NCI-H1048 (cell line): ENCODE measurements at regions not wholly inside any gene's neighbourhood (a gene's known extent, or its start where the extent isn't known, plus 50 kb on each side); places are given as distances from the start of the nearest gene placed in this dataset.

Source experiments
- DNase-seq: peaks from one replicate; lab custom pipeline; 2025; lab: John Stamatoyannopoulos, UW

GRCh38 chr17:56096026-56096810 lies 57.1 kb upstream of the ANKFN1 start:
- DNase-seq, result peak; percentile 72

- DNase-seq, result no peak
Observed at GRCh38 chr17:56098746-56099145, 54.5 kb upstream of the ANKFN1 start.

GRCh38 chr17:56099649-56100048 lies 53.6 kb upstream of the ANKFN1 start:
- no peak for DNase-seq
